ENCODE measurements at regions not wholly inside any gene's neighbourhood (a gene's known extent, or its start where the extent isn't known, plus 50 kb on each side); places are given as distances from the start of the nearest gene placed in this dataset.

DNA sequence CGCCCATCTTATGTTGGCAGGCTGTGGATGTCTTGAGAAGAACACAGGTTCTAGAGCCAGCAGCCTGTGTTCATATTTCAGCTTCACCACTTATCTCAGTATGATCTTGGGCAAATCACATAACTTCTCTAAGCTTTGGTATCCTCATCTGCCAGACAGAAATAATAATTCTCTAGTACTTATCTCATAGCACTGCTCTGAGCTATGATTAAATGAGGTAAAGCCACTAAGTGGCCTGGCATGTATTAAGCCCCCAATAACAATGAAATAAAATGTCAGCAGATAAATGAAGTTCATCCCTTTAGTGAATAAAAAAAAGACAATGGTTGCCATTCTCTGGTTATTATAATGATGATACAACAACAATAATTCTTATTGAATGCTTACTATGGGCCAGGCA lies 104.9 kb upstream of the EEA1 start:
- intact Hi-C loops (cut with DNase I), result no loop called here
- DNase-seq (no peak), ATAC-seq (no peak)
- no peaks in the 10 kb centered on the region for H3K36me3 ChIP-seq
- no peaks in the 10 kb centered on the region for H3K27me3 ChIP-seq
- no peak overlapping the region for H3K27ac ChIP-seq
- H3K4me3 ChIP-seq, result no peak overlapping the region
- no peak for TF ChIP-seq CTCF (IDR thresholded peaks at IDR 0.05)
- 86 to 100% methylated on average over 1 of the region's 1 CpG for WGBS, 2 donors
- peaks cover 0 to 27% (median 3%) of the 10 kb centered on the region in 9 donors for H3K4me1 ChIP-seq
- H3K9me3 ChIP-seq, result no peaks in the 10 kb centered on the region

DNA sequence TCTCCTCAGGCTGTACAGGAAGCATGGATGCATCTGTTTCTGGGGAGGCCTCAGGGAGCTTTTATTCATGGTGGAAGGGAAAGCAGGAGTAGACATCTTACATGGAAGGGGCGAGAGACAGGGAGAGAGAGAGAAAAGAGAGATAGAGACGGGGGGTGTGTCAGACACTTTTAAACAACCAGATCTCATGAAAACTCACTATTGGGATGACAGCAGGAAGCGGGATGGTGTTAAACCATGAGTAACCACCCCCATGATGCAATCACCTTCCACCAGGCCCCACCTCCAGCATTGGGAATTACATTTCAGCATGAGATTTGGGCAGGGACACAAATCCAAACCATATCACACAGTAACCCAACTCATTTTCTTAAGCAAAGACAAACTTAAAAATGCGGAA lies 110.0 kb upstream of the EEA1 start:
- ATAC-seq, result no peak
- intact Hi-C loops (cut with DNase I), result no loop called here
- H3K4me1 ChIP-seq, result no peaks in the 10 kb centered on the region
- no peak overlapping the region for H3K4me3 ChIP-seq
- H3K36me3 ChIP-seq, result no peaks in the 10 kb centered on the region
- no peaks in the 10 kb centered on the region for H3K27me3 ChIP-seq
- TF ChIP-seq CTCF (IDR thresholded peaks at IDR 0.05), result no peak
- no peaks in the 10 kb centered on the region for H3K9me3 ChIP-seq
- WGBS, 2 donors, result 81 to 88% methylated on average over 4 of the region's 4 CpGs
- no peak for DNase-seq
- no peak overlapping the region for H3K27ac ChIP-seq

DNA sequence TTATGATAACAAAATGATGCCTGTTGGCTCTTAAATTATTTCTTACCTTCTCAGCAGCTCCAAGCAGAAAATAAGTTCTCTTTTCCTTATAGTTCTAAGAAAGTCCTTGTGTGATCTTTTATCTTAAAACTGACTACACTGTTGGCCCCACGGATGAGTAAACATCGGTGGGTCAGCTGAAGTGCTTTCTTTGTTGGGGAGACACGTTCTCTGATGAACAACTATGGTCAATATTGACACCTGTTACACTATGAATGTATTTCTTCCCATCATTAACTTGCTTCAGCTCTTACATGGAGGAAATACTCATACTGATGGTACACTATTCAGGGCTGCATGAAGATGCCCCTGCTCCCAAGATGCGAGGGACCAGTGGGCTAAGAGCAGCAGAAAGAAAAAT lies 110.8 kb upstream of the EEA1 start:
- Histone ChIP-seq H3K9me3 (no peaks in the 10 kb centered on the region), H3K27ac (no peak overlapping the region), H3K4me3 (no peak overlapping the region), H3K27me3 (no peaks in the 10 kb centered on the region), H3K36me3 (no peaks in the 10 kb centered on the region), H3K4me1 (no peaks in the 10 kb centered on the region)
- 83 to 90% methylated on average over 4 of the region's 4 CpGs for WGBS, 2 donors
- intact Hi-C loops (cut with DNase I), result no loop called here
- no peak for DNase-seq
- TF ChIP-seq CTCF (IDR thresholded peaks at IDR 0.05), result no peak
- no peak for ATAC-seq

DNA sequence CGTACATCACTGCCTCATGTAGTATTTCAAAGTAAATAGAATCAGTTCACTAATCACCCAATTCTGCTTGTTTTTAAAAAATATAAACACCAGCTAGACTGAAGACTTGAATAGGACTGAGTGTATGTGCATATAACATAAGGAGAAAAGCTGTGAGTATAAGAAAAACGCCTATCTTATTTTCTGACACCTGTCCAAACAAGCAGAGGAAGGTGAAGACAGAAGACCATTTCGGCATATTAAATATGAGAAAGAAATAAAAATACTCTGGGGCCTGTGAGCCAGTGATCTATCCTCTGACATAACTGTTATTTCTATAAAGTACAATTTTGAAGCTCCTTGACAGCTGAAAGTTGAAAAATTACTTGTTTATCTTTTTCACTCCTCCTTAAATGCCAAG lies 111.3 kb upstream of the EEA1 start:
- no peaks in the 10 kb centered on the region for H3K36me3 ChIP-seq
- intact Hi-C loops (cut with DNase I), result no loop called here
- no peaks in the 10 kb centered on the region for H3K27me3 ChIP-seq
- no peak overlapping the region for H3K27ac ChIP-seq
- no peak overlapping the region for H3K4me3 ChIP-seq
- DNase-seq, result no peak
- no peak for ATAC-seq
- no peak for TF ChIP-seq CTCF (IDR thresholded peaks at IDR 0.05)
- 93% methylated on average over 3 of the region's 3 CpGs for WGBS, 2 donors
- no peaks in the 10 kb centered on the region for H3K9me3 ChIP-seq
- H3K4me1 ChIP-seq, result no peaks in the 10 kb centered on the region

- H3K27ac ChIP-seq, result no peak overlapping the region
- H3K4me3 ChIP-seq, result no peak overlapping the region
- DNase-seq (no peak), ATAC-seq (no peak)
- H3K4me1 ChIP-seq, result no peaks in the 10 kb centered on the region
- TF ChIP-seq CTCF (IDR thresholded peaks at IDR 0.05), result no peak
- H3K36me3 ChIP-seq, result no peaks in the 10 kb centered on the region
- intact Hi-C loops (cut with DNase I), result no loop called here
- no peaks in the 10 kb centered on the region for H3K27me3 ChIP-seq
- H3K9me3 ChIP-seq, result no peaks in the 10 kb centered on the region
Observed at GRCh38 chr12:93041416-93041815, 112.3 kb upstream of the EEA1 start.

All from heart right ventricle (tissue), 16 donors.